GM21825 (cell line): ENCODE measurements at regions not wholly inside any gene's neighbourhood (a gene's known extent, or its start where the extent isn't known, plus 50 kb on each side); places are given as distances from the start of the nearest gene placed in this dataset.

Experiments used
- ATAC-seq: cut with Tn5 transposase; IDR thresholded peaks from one replicate; pipeline ENCODE4 v1.9.1; 2021; ENCODE audit warnings: mild to moderate bottlenecking, moderate library complexity; ENCODE audit not compliant: unreplicated experiment

DNA sequence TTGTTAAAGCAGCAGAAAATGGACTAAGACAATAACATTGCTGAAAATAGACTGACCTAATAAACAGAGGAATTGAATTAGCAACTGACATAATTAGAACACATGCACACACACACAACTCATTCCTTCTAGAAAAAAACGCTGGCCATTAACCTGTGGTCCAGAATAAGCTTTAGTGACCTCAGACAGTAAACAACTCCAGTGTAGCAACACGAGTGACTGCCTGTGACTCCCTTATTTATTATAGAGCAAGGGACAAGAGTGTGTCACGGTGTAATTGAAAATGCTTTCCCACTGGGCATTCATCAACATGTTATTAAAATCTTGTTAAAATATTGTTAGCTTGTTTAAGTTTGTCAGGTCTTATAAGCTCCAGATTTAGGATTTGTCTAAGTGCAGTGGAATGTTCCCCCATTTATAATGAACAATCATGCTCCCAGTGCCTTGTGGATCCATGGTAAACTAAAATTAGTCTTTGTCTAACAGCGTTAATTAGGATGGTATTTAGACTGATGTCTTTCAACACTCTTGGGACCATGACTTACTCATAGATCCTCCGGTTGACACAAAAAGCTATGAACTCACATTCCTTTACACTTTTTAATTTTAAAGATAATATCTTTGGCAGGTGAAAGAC is 111.7 kb upstream of the IRS2 start:
- no peak for ATAC-seq

DNA sequence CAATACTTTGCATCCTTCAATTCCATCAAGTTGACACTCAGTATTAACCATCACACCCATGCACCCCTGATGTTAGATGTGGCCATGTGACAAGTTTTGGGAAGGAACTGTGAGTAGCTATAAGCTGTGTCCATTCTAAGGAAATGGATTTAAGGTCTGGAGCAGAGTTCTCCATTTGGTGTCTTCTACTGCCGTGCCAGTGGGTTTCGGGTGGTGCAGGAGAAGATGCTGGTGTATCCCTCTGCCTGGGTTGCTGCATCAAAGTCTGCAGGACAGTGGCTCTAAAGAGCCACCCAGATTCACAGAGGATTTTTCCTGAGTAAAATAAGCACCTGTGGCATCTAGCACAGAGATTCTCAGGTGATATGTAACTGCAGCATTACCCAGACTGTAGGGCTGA is 105.7 kb upstream of the IRS2 start:
- ATAC-seq, result no peak

DNA sequence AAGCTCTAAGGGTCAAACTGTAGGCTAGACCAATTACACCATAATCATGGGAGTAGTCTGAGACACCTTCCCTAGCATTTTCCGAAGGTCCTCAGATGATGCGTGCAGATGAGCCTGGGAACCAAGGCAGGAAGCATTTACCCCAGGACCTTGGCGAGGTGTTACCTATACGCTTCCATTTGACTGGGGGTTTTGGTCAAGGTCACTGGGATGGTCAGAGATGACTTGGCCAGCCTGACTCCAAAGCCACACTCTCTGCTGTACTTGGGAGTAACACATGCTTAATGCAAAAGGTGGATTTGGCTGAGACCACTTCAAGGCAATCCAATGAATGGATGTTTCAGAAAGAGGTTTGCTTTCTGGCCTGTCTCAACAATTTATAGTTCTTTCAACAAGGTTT is 98.9 kb upstream of the IRS2 start:
- ATAC-seq, result no peak

DNA sequence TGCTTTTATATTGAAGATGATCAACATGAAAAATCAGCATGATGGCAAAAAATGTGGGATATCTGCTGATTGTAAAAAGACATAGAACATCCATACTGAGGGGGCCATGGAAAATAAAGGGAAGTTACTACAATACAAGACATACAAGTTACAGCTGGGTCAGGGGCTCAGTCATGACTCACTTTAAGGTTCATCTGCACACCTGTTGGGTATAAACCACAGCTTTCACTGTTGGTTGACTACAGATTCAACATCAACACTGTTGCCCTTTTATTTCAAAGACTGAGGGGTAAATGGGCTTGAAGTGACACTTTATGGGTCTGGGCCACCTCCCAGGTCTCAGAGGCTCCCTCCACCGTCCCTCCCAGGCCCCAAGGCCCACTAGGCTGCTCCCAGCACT is 98.1 kb upstream of the IRS2 start:
- no peak for ATAC-seq

DNA sequence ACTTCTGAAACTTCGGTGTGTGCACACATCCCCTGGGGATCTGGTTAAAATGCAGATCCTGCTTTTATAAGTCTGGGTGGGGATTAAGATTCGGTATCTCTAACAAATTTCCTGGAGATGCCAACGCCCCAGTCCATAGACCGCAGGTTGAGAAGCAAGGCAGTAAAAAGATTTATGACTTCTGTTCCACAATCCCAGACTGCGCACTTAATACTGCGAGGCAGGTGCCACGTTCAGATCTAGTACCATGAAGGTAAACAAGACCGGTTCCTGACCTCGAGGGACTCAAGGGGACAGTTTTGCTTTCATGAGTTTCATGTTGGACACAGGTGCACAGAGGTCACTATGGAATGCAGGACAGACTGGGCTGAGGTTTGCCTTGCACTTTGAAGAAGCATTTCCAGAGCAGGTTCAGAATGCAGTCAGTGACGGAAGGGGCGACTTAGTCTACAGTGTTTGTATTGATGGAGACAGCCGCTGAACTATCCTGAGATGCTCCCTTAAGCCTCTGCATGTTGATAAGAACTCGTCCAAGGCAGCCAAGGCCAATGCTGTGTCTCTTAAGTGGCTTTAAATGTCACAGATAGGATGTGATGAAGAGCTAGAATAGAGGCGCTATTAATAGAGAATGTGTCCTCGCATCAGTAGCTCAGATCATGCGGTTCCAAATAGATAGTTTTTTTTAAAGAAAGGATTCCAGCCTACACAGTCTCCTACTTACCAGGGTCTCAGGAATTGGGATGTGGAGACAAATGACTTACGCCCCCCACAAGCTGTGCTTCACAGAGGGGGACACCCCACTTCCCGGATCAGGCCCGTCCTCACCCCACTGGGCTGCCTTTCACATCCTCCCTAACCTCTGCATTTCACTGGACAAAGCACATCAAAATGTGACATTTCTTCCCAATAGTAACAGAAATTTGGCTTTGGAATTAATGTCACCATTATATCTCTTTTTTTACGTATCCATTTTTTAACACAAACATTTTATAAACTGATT is 97.1 kb upstream of the IRS2 start:
- no peak for ATAC-seq

DNA sequence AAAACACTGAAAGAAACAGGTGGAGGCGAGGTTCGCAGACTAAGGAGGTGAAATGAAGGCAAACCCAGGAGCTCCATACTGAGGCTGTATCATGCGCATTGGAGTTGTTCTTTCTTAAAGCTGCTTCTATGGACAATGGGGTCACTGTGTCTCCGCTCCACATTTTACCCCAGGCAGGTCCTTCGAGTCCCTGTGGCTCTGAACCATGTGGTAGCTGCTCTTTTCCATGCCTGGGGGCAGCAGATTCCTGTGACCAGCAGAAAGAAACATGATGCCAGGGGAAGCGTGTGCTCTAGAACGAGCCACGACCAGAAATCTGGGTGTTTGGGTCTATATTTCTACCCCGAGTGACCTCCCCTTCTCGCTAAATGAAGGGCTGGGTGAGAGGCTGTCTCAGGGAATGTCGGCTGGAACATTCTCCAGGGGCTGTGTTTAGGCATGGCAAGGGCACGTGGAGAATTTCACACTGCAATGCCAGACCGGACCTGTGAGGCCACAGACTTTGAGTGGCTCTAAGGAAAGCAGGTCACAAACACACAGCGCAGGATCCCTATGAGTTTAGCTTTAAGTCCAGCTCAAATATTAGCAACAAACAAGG is 95.7 kb upstream of the IRS2 start:
- no peak for ATAC-seq

DNA sequence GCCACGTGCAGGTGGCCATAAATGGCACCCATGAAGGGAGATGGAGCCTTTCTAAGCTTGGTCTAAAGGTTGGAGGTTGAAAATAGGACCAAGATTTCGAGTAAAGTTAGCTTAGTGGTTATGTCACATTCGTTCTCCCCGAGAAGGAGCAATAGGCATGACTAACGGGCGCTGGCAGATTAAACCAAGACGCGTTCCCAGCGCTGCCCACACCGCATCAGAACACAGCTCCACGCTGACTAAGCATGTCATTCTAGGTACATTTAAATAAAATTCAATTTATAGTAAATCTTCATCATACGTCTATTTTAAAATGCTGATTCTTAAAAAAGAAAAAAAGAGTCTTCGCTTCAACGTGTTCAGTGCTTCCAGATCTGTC is 95.0 kb upstream of the IRS2 start:
- ATAC-seq, result no peak

DNA sequence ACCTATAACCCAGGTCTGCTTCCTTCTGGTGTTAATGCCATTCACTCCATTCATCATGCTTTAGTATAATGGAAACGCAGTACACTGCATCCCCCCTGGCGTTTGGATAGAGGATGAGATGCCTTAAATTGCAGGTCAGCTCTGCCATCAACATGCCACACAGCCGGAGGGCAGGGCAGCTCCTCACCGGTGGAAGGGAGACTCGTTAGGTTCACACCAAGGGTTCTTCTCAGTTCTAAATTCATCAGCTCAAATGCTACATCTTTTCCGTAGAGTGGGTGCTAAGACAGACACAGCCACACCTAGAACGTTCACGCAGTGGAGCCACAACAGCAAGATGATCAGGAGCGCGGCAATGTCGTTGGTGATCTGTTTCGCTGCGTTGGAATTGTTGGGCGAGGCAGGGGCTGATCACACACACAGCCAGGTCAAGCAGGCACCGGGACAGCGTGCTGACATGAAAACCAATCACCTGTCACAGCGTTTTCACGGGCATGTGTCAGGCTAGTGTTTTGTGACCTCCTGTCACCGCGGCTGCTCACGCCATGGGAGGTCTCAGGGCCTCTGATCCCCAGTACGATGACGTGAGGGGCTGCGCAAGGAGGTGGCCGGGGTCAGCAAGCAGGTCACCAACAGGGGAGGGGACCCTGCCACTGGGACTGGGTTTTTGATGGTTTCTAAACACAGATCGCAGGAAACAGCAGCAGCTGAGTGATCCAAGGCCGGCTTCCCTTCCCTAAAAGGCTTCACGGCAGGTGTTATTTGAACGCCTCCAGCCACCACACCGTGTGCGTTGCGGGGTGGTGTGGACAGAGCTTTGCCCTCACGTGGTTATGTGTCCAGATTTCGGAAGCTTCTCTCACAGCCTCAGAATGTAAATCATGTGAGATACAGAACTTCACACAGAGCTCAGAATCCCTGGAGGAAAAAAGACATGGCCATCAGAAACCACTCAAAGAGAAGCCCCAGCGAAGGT is 94.3 kb upstream of the IRS2 start:
- ATAC-seq, result no peak

DNA sequence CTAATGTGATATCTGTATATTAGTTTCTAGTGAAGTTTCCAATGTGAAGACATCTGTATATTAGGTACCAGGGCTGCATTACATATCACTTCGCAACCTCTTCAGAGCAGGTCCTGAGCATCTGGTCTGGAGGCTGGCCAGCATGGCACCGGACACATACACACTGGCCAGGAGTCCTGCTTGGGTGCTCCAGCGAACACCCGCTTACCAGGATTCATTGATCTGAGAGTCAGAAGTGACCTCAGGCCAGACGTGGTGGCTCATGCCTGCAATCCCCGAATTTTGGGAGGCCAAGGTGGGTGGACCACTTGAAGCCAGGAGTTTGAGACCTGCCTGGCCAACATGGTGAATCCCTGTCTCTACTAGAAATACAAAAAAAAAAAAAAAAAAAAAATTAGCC is 93.0 kb upstream of the IRS2 start:
- no peak for ATAC-seq

DNA sequence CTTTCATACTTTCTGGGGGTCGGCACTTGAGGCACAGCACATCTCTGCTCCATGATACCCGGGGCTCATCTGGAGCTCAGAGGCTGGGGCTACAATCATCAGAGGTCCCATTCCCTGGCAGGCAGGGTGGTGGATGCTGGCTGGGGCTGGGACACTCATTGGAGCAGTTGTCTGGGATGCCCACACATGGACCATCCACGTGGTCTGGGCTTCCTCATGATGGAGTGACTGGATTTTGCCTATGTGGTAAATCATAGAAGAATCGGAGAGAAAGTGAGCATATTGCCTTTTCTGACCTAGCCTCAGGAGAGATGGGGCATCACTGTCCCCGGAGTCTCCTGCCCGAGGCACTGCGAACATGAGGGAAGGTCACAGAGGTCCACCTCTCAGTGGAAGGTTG is 91.4 kb upstream of the IRS2 start:
- no peak for ATAC-seq

DNA sequence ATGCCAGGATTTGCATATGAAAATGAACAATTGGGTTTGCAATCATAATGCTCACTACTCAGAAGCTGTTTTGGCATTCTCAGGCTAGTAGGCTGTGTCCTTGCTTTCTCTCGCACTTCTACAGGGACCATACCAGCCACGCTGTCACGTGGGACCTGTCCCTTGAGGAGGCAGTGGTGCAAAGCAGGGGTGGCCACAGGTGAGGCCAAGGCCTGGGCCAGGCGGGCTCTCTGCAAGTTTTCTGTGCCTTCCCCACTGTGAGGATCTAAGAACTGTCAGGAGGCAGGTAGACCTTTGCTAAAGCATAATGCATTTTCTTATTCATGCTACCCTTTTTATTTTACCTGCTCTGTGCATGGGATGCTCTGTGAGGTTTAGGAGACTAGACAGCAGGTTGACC is 89.4 kb upstream of the IRS2 start:
- ATAC-seq, result no peak

DNA sequence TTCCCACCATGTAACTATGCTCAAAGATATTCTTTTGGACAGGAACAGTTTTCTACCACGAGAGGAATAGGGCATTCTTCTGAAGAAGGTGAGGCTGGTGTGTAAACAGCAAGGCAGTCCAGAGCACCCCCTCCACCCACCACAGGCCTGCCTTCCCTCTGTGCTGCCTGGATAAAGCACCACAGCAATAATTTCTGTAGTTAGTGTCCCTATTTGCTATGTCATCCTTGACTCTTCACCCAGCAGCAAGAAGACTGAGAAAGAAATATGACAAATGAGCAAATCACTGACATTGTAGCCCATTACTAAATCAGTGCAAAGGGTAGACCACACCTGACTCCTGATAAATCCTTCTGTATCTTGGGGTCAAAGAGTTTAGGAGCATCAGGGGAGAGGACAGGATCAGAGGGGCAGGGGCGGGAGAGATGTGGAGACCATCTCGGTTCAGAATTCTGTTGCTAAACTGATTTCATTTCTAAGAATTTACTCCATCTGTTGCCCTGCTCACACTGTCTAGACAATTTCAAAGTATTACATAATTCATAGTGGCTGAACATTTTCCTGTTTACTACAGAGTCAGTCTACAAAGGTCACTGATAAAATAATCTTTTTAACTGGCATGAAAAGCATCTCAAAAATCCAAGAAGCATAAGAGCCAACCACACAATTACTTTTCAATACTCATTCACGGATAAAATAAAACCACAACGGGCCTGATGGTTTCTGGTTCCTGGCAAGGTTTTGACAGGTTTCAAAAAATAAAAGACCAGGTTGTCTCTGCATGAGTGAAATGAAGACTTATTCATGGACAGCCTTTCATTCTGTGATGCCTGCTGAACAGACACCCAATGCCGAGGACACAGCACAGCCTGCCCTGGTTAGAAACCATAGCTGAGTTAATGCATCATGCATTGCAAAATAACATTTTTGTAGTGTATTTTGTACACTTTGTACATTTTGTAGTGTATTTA is 88.4 kb upstream of the IRS2 start:
- no peak for ATAC-seq

DNA sequence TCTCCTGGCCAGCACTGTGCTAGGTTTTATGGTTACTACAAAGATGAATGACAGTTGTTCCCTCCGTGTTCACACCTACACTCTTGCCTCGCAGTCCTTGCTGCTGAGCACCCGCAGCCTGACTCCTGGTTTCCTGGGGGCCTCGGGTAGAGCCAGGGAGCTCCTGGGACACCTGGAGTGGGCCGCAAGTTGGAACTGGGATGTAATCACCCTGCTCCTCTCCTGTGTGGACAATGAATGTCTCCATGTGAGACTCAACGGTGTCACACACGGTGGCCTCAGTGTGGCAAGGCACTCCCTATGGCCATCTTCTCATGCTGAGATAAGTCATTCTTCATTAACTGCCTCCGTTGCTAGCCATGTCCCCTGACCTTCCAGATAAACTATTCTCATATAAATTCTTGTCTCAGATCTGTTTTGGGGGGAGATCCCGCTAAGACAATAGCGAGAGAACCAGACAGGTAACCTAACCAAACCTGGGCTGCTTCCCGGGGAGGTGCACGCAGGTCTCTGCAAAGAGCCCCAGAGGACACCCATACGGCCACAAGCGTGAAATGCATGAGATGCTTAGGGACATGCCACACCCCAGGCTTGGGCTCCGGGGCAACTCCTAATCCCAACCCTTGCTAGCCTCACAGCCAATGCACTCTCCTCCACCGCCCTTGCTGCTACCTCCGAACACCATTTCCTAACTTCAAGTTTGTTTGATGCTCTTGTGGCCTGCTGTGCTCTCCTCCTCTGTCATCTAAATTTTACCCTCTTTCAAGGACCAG is 87.2 kb upstream of the IRS2 start:
- ATAC-seq, result no peak

DNA sequence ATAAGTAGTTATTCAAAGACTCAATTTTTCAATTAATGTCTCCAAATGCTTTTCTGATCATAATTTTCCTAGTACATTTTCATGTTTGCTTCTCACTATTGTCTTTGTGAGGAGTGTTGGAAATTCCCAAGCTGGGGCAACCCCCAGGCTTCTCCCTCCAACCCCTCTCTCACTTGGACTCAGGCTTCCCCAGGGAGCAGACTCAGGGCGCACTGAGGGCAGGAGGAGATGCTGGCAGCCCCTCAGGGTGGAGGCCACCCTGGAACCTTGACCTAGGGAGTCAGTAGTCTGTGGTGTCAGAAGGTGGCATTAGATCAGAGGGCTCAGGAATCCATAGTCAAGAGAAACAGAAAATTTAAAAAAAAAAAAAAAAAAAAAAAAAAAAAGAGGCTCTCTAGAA is 86.5 kb upstream of the IRS2 start:
- no peak for ATAC-seq

DNA sequence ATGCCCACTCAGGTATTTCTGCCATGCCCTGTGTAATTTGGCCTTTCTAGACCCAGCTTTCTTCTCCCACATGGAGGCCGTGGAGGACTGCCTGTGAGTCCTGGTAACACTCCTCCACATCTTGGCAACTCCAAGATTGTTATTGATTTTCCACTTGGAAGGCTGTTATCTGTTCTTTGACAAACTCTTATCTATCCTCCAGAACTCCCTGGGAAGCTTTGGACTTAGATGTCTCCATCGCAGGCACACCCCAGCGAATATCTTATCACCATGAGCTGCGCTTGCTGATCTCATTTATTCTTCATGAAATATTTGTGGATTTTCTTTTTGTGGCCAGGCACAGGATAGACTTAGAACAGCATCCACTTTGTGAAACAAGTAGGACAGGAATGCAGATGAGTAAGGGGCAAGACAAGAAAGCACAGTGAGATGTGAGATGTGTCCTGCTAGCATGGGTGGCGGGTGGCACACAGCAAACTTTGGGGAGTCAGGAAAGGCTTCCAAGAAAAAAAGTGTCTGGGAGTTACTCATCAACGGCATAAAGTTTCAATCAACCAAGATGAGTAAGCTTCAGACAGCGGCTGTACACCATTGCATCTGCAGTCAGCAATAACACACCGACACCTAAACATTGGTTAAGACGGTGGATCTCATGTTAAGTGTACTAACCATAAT is 84.5 kb upstream of the IRS2 start:
- ATAC-seq, result no peak

DNA sequence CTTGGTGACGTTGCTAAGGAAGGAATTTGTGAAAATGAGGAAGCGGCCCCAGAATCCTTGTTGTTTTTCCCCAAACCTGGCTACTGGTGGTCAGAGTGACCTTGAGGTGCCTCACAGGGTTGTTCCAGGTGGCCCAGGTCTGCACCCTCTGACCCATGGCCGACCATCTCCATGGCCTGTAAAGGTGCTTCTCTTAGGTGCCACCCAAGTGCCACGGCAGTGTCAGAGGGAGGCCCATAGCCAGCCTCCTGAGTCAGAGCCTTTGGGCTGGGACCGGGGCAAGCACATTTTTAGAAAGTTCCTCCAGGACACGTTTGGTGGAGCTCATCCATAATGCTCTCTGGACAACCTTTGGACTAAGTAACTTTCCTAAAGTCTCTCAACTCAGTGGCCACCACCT is 83.9 kb upstream of the IRS2 start:
- no peak for ATAC-seq

DNA sequence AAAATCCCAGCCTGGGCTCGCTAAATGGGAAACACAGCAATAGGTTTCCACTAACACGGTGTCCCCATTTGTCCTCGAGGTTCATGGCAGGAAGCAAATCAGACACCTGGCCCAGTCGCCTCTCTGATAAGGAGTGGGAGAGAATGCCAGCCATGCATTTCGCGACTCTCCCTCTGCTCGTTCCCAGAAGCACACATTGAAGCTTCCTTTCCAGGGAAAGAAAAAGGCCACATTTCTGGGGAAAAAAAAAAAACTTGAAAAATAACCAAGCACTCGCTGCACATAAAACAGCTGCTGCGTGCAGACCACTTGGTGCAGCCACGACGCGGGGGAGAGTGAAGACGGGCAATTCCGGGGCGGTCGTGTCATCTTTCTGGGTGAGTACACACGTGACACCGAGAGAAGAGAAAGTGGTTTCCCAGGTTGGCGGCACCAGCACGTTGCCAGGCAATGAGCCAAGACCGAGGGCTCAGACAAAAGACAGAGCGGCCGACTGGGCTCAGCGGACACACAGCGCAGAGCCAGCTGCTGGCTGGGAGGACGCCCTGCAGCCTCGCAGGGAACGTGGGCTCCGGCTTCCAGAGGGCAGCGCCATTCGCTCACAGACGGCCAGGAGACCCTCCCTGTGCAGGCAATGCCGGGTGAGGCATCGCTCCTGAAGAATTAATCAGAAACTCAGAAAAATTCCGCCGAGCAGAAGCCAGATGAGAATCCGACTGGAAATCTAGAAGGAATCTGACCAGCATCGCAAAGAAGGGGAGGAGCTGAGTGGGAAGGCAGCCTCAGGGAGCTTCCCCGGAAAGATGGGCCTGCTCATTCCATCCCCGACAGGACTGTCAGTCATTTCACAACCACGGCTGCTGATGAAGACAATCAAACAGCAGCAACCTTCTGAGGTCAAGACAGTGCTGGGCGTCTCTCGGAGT is 83.2 kb upstream of the IRS2 start:
- no peak for ATAC-seq
